HG02678 (cell line): ENCODE measurements at regions not wholly inside any gene's neighbourhood (a gene's known extent, or its start where the extent isn't known, plus 50 kb on each side); places are given as distances from the start of the nearest gene placed in this dataset.

ENCODE experiments used
- ATAC-seq: cut with Tn5 transposase; IDR thresholded peaks from one replicate; pipeline ENCODE4 v1.9.1; 2021; ENCODE audit warnings: mild to moderate bottlenecking, moderate library complexity; ENCODE audit not compliant: unreplicated experiment

DNA sequence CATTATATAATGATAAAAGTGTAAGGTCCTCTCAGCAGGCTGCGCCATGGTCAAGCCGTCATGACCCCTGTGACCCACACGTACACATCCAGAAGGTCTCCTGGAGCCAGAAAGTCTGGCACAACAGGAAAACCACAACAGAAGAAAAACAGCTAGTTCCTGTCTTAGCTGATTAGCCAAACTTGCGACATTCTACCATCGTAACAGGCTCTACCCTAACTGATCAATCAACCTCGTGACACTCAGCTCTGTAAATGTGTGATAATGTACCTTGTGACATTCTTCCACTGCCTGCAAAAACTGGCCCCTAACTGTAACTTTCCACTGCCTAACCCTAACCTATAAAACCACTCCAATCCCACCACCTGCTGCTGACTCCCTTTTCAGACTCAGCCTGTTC, 316.4 kb upstream of the TUSC1 start:
- no peak for ATAC-seq

DNA sequence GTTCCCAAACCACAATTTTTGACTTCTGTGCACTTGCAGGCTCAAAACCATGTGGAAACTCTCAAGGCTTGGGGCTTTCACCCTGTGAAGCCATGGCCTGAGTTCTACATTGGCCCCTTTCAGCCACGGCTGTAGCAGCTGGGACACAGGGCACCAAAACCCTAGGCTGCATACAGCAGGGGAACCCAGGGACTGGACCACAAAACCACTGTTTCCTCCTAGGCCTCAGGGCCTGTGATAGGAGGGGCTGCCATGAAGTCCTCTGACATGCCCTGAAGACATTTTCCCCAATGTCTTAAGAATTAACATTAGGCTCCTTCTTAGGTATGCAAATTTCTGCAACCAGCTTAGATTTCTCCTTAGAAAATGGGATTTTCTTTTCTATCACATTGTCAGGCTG, 312.1 kb upstream of the TUSC1 start:
- no peak for ATAC-seq

GRCh38 chr9:25975667-25976066, 297.4 kb upstream of the TUSC1 start:
- ATAC-seq, result no peak

DNA sequence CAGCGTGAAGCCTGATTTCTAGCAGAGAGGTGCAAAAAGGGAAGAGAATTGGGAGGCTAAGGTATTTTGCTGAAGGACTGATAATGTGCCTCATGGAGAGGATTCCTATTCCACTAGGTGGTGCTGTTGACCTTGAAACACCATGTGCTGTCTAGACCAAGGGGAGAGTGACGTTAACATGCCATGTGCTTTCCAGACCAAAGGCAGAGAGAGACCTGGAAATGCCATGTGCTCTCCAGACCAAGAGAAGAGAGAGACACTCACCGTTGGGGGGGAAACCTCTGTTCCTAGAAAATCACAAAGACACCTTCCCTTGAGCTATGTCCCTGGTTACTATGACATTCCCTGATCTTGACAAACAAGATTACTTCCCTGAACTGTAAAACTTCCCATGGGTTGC, 286.0 kb upstream of the TUSC1 start:
- no peak for ATAC-seq

GRCh38 chr9:25960178-25960577, 281.9 kb upstream of the TUSC1 start:
- ATAC-seq, result no peak

DNA sequence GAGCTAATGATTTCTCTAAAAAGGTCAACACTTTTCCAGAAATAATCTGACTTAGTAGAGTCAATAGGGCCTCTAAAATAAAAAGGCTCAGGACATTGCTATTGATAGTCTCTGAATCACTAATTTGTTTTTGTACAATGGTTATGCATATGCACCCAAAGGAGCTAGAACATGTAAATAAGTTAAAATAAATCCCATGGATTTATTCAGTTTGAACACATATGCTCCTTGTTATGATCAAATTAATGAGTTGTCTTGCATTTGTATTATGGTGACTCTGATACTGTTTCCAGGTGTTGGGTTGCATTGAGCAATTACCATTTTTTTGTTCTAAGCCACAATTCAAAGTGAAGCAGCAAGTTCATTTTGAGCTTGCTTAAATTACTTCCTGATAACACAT, 276.0 kb upstream of the TUSC1 start:
- ATAC-seq, result no peak

GRCh38 chr9:25948182-25948581, 269.9 kb upstream of the TUSC1 start:
- ATAC-seq, result no peak

DNA sequence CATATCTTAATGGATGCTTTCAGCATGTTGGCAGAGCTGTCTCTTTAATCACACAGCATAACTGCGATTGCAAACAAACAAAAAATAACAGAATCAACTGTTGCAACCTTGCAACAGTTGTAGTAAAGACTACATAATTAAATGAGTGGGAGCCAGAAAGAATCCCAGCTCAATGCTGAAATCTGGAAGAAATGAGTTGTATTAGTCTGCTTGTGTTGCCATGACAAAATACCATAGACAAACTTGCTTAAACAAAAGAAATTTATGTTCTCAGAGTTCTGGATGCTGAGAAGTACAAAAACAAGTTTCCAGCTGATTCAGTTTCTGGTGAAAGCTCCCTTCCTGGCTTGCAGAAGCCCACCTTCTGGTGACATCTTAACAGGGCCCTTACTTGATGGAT, 260.9 kb upstream of the TUSC1 start:
- no peak for ATAC-seq

- no peak for ATAC-seq
Measured at GRCh38 chr9:25936031-25936430, 257.8 kb upstream of the TUSC1 start.

DNA sequence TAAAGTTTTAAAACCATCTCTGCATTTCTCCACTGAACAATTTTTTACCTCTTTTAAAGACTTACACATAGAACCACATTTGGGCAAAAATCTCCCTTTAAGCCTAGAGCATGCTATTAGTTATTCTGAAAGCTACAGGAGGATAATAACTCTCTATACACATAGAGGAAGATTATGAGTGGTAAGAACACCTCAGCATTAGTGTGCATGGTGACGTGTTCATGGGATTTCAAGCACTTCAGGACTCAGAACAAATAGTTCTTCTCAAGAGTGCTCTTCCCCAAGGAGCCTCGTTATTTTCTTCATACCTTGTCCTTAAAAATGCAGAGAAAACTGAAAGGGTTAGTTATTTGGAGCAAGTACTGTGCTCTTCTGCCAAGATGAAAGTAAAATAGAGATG, 256.9 kb upstream of the TUSC1 start:
- no peak for ATAC-seq

DNA sequence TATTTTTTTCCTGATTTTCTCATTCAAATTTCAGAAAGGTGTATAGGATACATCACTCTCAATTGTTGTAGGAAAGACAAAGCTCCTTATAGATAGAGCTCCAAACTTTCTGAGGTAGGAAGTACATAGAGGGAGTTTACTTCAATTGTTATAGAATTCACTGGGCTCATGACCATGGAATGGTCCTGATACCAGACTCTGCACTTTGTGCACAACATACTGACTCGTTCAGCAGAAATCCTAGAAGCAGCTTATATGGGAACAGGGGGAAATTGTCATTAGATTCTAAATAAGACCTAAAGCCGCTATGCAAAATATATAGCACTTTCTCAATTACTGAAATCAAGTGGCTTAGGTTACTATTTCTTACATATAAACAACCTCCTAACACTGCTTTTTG, 240.5 kb upstream of the TUSC1 start:
- ATAC-seq, result no peak

DNA sequence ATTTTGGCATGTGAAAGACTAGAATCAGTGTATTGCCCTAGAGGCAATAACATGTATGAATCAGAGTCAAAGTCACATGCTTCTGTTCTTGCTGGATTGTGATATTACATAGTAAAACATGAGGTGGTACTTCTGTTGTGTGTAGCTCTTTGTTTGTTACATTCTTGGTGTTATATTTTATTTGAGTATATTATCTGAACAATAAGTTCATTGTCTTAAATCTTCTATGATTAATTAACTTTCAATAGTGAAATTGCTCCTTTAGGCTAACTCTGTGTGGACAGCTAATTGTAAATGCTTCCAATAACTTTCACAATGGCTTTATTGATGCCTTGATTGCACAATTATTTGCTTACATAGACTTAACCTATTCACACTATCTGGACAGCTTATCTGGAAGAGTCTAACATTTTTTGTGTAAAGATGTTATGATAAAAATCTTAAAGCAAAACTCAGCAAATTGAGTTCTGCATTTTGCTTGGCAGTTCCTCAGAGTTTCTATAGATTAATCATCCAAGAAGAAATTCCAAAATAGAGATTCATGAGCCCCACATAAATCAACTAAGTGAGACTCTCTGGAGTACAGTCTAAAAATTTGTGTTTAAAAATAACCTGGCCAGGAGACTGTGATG, 239.6 kb upstream of the TUSC1 start:
- no peak for ATAC-seq

- ATAC-seq, result no peak
Measured at GRCh38 chr9:25913806-25914205, 235.6 kb upstream of the TUSC1 start.

GRCh38 chr9:25904701-25905100, 226.5 kb upstream of the TUSC1 start:
- ATAC-seq, result no peak

GRCh38 chr9:25891527-25891926, 213.3 kb upstream of the TUSC1 start:
- no peak for ATAC-seq

- no peak for ATAC-seq
Measured at GRCh38 chr9:25889661-25890060, 211.4 kb upstream of the TUSC1 start.

DNA sequence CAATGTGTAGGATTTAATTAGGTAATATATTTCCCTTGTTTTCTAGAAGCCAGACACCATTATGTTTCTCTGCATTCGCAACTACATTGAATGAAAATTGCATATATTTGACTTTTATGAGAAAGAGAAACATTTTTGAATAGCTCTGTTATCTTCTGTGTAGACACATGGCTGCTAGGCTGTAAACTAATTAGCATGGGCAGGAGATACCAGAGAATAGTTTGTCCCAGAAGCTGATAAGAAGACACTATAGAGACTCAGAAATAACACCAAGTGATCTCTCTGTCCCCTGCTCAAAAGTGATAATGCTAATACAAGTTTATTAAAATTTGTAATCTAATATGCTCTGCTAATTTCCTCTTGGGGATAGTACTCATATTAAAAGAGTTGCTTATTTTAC, 198.0 kb upstream of the TUSC1 start:
- ATAC-seq, result no peak

GRCh38 chr9:25864509-25864908, 186.3 kb upstream of the TUSC1 start:
- no peak for ATAC-seq

GRCh38 chr9:25861421-25861820, 183.2 kb upstream of the TUSC1 start:
- ATAC-seq, result no peak

GRCh38 chr9:25857147-25857546, 178.9 kb upstream of the TUSC1 start:
- ATAC-seq, result no peak

DNA sequence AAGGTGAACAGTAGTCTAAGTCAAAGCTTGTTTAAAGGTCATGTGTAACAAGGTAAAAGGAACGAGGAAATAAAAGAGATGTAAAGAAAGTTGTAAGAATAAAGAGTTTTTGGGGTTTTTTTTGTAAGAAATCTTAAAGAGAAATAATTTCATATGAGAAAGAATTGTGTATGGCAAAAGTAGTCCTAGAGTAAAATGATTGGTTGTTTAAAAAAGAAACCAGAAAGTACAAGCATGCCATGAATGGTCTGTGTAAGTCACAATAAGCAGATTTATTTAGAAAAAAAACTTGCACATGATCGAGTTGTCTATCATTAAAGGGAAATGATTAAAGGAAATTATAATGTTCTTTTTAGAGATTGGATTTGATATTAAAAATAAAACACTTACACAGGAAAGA, 172.6 kb upstream of the TUSC1 start:
- no peak for ATAC-seq

DNA sequence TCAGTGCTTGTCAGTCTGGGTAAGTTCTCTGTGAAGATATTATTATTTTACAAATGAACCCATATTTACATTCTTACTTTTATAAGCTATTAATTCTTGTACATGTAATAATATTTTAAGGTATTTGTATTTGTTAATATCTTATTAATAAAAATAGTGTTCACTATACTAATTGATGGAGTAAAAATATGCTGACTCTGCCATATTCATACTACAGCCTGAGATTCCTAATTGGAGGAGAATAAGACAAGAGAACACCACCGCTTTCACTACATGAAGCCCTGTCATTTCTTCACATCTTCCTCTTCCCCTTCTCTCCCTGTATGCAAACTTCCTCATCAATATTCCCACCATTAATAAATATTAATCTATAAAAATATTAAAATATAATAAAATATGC, 167.6 kb upstream of the TUSC1 start:
- no peak for ATAC-seq

DNA sequence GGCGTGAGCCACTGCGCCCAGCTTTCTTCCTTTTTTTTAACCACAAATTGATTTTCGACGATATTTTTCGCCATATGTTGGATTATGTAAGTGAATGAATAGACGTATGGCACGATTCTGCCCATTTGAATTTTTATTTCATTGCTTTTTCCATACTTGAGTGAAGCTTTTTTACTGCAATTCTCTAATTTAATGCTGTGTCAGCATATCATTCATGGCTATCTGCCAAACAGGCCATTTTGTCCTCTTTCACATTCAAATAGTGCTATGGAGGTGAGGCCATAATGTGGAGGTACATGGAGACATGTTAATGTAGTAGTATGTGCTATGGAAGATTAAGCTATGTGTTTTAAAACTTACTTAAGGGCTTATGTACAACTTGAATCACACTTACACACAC, 152.1 kb upstream of the TUSC1 start:
- no peak for ATAC-seq

- no peak for ATAC-seq
Measured at GRCh38 chr9:25827626-25828025, 149.4 kb upstream of the TUSC1 start.
